H4 (cell line): ENCODE measurements at regions not wholly inside any gene's neighbourhood (a gene's known extent, or its start where the extent isn't known, plus 50 kb on each side); places are given as distances from the start of the nearest gene placed in this dataset.

Experiments used
- DNase-seq: peaks from one replicate; pipeline ENCODE4 v3.0.0-alpha.2; 2015; ENCODE audit warnings: low spot score

- DNase-seq, result no peak
Measured at GRCh38 chr4:165610679-165611437, 232.1 kb downstream of the CPE start.

GRCh38 chr4:165612936-165613335 lies 234.1 kb downstream of the CPE start:
- DNase-seq, result no peak

GRCh38 chr4:165613581-165613980 lies 234.8 kb downstream of the CPE start:
- no peak for DNase-seq

- DNase-seq, result no peak
Measured at GRCh38 chr4:165620913-165621312, 242.1 kb downstream of the CPE start.

- peak; percentile 25 for DNase-seq
Measured at GRCh38 chr4:165621983-165622382, 243.2 kb downstream of the CPE start.

- DNase-seq, result no peak
Measured at GRCh38 chr4:165625281-165625680, 246.5 kb downstream of the CPE start.

- DNase-seq, result no peak
Measured at GRCh38 chr4:165626316-165626715, 246.7 kb upstream of the TLL1 start.

GRCh38 chr4:165627128-165627527 lies 245.9 kb upstream of the TLL1 start:
- no peak for DNase-seq

- no peak for DNase-seq
Measured at GRCh38 chr4:165627548-165627947, 245.5 kb upstream of the TLL1 start.

GRCh38 chr4:165628572-165628971 lies 244.5 kb upstream of the TLL1 start:
- DNase-seq, result no peak

- DNase-seq, result no peak
Measured at GRCh38 chr4:165630671-165631070, 242.4 kb upstream of the TLL1 start.

GRCh38 chr4:165631208-165631894 lies 241.7 kb upstream of the TLL1 start:
- DNase-seq, result no peak

- DNase-seq, result no peak
Measured at GRCh38 chr4:165631912-165632311, 241.1 kb upstream of the TLL1 start.

GRCh38 chr4:165634766-165635165 lies 238.3 kb upstream of the TLL1 start:
- no peak for DNase-seq

GRCh38 chr4:165635381-165635780 lies 237.7 kb upstream of the TLL1 start:
- DNase-seq, result no peak

- no peak for DNase-seq
Measured at GRCh38 chr4:165635951-165636350, 237.1 kb upstream of the TLL1 start.

GRCh38 chr4:165651901-165652300 lies 221.1 kb upstream of the TLL1 start:
- DNase-seq, result no peak

GRCh38 chr4:165654556-165654955 lies 218.5 kb upstream of the TLL1 start:
- DNase-seq, result no peak

GRCh38 chr4:165656399-165656798 lies 216.6 kb upstream of the TLL1 start:
- DNase-seq, result no peak

- DNase-seq, result no peak
Measured at GRCh38 chr4:165656829-165657490, 216.1 kb upstream of the TLL1 start.

GRCh38 chr4:165662341-165662740 lies 210.7 kb upstream of the TLL1 start:
- DNase-seq, result peak; percentile 44

- DNase-seq, result no peak
Measured at GRCh38 chr4:165663411-165663810, 209.6 kb upstream of the TLL1 start.

- no peak for DNase-seq
Measured at GRCh38 chr4:165666836-165667235, 206.2 kb upstream of the TLL1 start.
